ENCODE measurements at regions not wholly inside any gene's neighbourhood (a gene's known extent, or its start where the extent isn't known, plus 50 kb on each side); places are given as distances from the start of the nearest gene placed in this dataset.

DNA sequence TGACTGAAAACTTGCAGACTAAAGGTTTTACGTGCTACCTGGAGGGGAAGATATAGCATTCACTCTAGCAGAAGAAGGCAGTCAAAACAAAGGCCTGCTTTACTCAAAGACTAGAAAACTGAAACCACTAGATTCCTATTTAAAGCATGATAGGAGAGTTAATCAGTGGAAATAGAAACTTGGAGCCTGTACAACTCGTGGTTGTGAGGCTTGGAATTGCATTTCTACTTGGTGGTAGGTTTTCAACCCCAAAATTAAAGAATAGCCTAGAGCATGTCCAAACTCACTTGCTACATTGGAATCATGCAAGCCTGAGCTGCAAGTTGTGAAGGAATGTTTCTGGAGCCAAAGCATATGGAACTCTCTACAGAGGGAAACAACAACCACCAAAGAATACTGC, 1526.4 kb upstream of the NUDT12 start:
- no peak for TF ChIP-seq CTCF (IDR thresholded peaks at IDR 0.05)
- TF ChIP-seq POLR2A (IDR thresholded peaks at IDR 0.05), result no peak
